Trophoblast cell (in vitro differentiated cells and primary cell): ENCODE measurements at regions not wholly inside any gene's neighbourhood (a gene's known extent, or its start where the extent isn't known, plus 50 kb on each side); places are given as distances from the start of the nearest gene placed in this dataset.
"Not testable (repeated sequence)": the region's sequence is repeated elsewhere in the genome, so short reads cannot be mapped to it uniquely, and the experiment has no call there.

ENCODE experiments used
- DNase-seq, 2 donors: peaks; one replicate each; pipeline ENCODE4 v3.0.0-alpha.2; 2016
- H2AFZ ChIP-seq: 2 replicates; pipeline ENCODE4 v1.6.1; 2013; ENCODE audit warnings: low read length, moderate library complexity, mild to moderate bottlenecking; ENCODE audit not compliant: insufficient read depth, poor library complexity
- H2AK5ac ChIP-seq: 2 replicates; pipeline ENCODE4 v1.6.1; 2013; ENCODE audit warnings: mild to moderate bottlenecking, low read length
- H2BK120ac ChIP-seq: 2 replicates; pipeline ENCODE4 v1.6.1; 2013; ENCODE audit warnings: low read length, mild to moderate bottlenecking, moderate library complexity; ENCODE audit not compliant: insufficient read depth, poor library complexity
- H2BK12ac ChIP-seq: 2 replicates; pipeline ENCODE4 v1.6.1; 2013; ENCODE audit warnings: mild to moderate bottlenecking, low read length, moderate library complexity
- H2BK5ac ChIP-seq: 2 replicates; pipeline ENCODE4 v1.6.1; 2013; ENCODE audit warnings: low read length, low read depth, moderate library complexity, mild to moderate bottlenecking; ENCODE audit not compliant: poor library complexity
- H3K14ac ChIP-seq: 2 replicates; pipeline ENCODE4 v1.6.1; 2013; ENCODE audit warnings: mild to moderate bottlenecking, low read length
- H3K18ac ChIP-seq: 2 replicates; pipeline ENCODE4 v1.6.1; 2013; ENCODE audit warnings: mild to moderate bottlenecking, low read length
- H3K23ac ChIP-seq: 2 replicates; pipeline ENCODE4 v1.6.1; 2013; ENCODE audit warnings: low read length
- H3K27ac ChIP-seq: 2 replicates; pipeline ENCODE4 v1.5.1; 2013; ENCODE audit warnings: low read depth, mild to moderate bottlenecking, inconsistent platforms, low read length, moderate library complexity
- H3K27me3 ChIP-seq: 2 replicates; pipeline ENCODE4 v1.6.1; 2013; ENCODE audit warnings: inconsistent platforms, mild to moderate bottlenecking, low read length, moderate library complexity; ENCODE audit not compliant: insufficient read depth
- H3K36me3 ChIP-seq, 2 experiments: 1 replicate in 1 of 2; 2 replicates in 1 of 2; pipeline ENCODE4 v1.6.1; 2013; ENCODE audit warnings: low read length in 2 of 2, mild to moderate bottlenecking in 2 of 2, moderate library complexity in 1 of 2; ENCODE audit not compliant: insufficient read depth in 2 of 2, control insufficient read depth in 1 of 2
- H3K4ac ChIP-seq: 2 replicates; pipeline ENCODE4 v1.6.1; 2013; ENCODE audit warnings: low read depth, mild to moderate bottlenecking, low read length, moderate library complexity
- H3K4me1 ChIP-seq, 2 experiments: 1 replicate in 1 of 2; 2 replicates in 1 of 2; pipeline ENCODE4 v1.6.1; 2013; ENCODE audit warnings: low read length in 2 of 2, mild to moderate bottlenecking in 2 of 2, moderate library complexity in 1 of 2; ENCODE audit not compliant: insufficient read depth in 2 of 2, control insufficient read depth in 1 of 2
- H3K4me2 ChIP-seq: 2 replicates; pipeline ENCODE4 v1.6.1; 2013; ENCODE audit warnings: inconsistent platforms, mild to moderate bottlenecking, low read length, moderate library complexity
- H3K4me3 ChIP-seq: 2 replicates; pipeline ENCODE4 v1.5.1; 2013; ENCODE audit warnings: mild to moderate bottlenecking, low read depth, low read length, inconsistent platforms
- H3K79me1 ChIP-seq: one replicate; pipeline ENCODE4 v1.6.1; 2013; ENCODE audit warnings: low read length
- H3K79me2 ChIP-seq: 2 replicates; pipeline ENCODE4 v1.6.1; 2013; ENCODE audit warnings: low read length, mild to moderate bottlenecking; ENCODE audit not compliant: control insufficient read depth, insufficient read depth, poor library complexity
- H3K9ac ChIP-seq: 2 replicates; pipeline ENCODE4 v1.6.1; 2013; ENCODE audit warnings: mild to moderate bottlenecking, low read length
- H3K9me3 ChIP-seq: 2 replicates; pipeline ENCODE4 v1.6.1; 2013; ENCODE audit warnings: low read depth, mild to moderate bottlenecking, control low read depth, inconsistent platforms, low read length; ENCODE audit not compliant: insufficient read depth
- H4K12ac ChIP-seq: 2 replicates; pipeline ENCODE4 v1.6.1; 2013; ENCODE audit warnings: low read depth, mild to moderate bottlenecking, low read length, moderate library complexity
- H4K8ac ChIP-seq: 2 replicates; pipeline ENCODE4 v1.6.1; 2013; ENCODE audit warnings: low read depth, mild to moderate bottlenecking, low read length, moderate library complexity
- H4K91ac ChIP-seq: one replicate; pipeline ENCODE4 v1.6.1; 2013; ENCODE audit warnings: low read depth, mild to moderate bottlenecking, low read length, moderate library complexity
- WGBS: extraction: QIAGEN DNeasy Blood & Tissue Kit; methylation state at CpG from one replicate; pipeline ENCODE4 v1.1.7; 2013; ENCODE audit warnings: missing lambda C conversion rate; ENCODE audit not compliant: insufficient read length, insufficient coverage; ENCODE audit errors: extremely low coverage; 5-methylcytosine and 5-hydroxymethylcytosine counted together

GRCh38 chr15:84533705-84534104, 67.1 kb upstream of the ZSCAN2 start:
- not testable (repeated sequence) for H3K9ac ChIP-seq, DNase-seq, H2AFZ ChIP-seq, H4K12ac ChIP-seq, H4K91ac ChIP-seq, H3K27me3 ChIP-seq, H2BK12ac ChIP-seq, H3K27ac ChIP-seq, H4K8ac ChIP-seq, H3K79me2 ChIP-seq, H3K4ac ChIP-seq, H3K4me2 ChIP-seq, H2AK5ac ChIP-seq, H3K23ac ChIP-seq, H3K9me3 ChIP-seq, H3K4me1 ChIP-seq, H3K79me1 ChIP-seq, H3K4me3 ChIP-seq, H3K18ac ChIP-seq, H3K36me3 ChIP-seq, H2BK120ac ChIP-seq, H2BK5ac ChIP-seq, H3K14ac ChIP-seq
- WGBS, result no CpG with 5 or more reads among the region's 2 CpGs

GRCh38 chr15:84534561-84535235, 66.1 kb upstream of the ZSCAN2 start:
- not testable (repeated sequence) for H3K79me1 ChIP-seq, H4K8ac ChIP-seq, H3K23ac ChIP-seq, H3K27ac ChIP-seq, H2AFZ ChIP-seq, H3K4me3 ChIP-seq, H2BK12ac ChIP-seq, H2BK120ac ChIP-seq, H3K79me2 ChIP-seq, H3K4ac ChIP-seq, H3K14ac ChIP-seq, H3K18ac ChIP-seq, H3K27me3 ChIP-seq, H3K4me2 ChIP-seq, H4K91ac ChIP-seq, H2AK5ac ChIP-seq, H4K12ac ChIP-seq, DNase-seq, H3K36me3 ChIP-seq, H3K4me1 ChIP-seq, H3K9me3 ChIP-seq, H3K9ac ChIP-seq, H2BK5ac ChIP-seq
- WGBS, result no CpG with 5 or more reads among the region's 4 CpGs

- H4K91ac ChIP-seq, H3K18ac ChIP-seq: not testable (repeated sequence)
Observed at GRCh38 chr15:84536181-84536580, 64.6 kb upstream of the ZSCAN2 start.

GRCh38 chr15:84544586-84544985, 56.2 kb upstream of the ZSCAN2 start:
- not testable (repeated sequence) for H3K9ac ChIP-seq, H3K4me1 ChIP-seq, H2BK5ac ChIP-seq, H3K4ac ChIP-seq, H3K4me3 ChIP-seq, H3K79me1 ChIP-seq, H4K12ac ChIP-seq, H3K23ac ChIP-seq, DNase-seq, H2AK5ac ChIP-seq, H3K36me3 ChIP-seq, H2BK120ac ChIP-seq, H3K79me2 ChIP-seq, H3K18ac ChIP-seq, H3K9me3 ChIP-seq, H2AFZ ChIP-seq, H3K27me3 ChIP-seq, H3K14ac ChIP-seq, H3K4me2 ChIP-seq, H2BK12ac ChIP-seq, H4K91ac ChIP-seq, H3K27ac ChIP-seq, H4K8ac ChIP-seq
- WGBS, result no CpG with 5 or more reads among the region's 6 CpGs

More at GRCh38 chr15:84536181-84536580, 64.6 kb upstream of the ZSCAN2 start:
- not testable (repeated sequence) for H3K14ac ChIP-seq, H2BK12ac ChIP-seq, H3K36me3 ChIP-seq, H2BK120ac ChIP-seq, H3K79me2 ChIP-seq, H2BK5ac ChIP-seq, H3K4me2 ChIP-seq, DNase-seq, H3K79me1 ChIP-seq, H3K27me3 ChIP-seq, H3K4ac ChIP-seq, H3K23ac ChIP-seq, H3K9me3 ChIP-seq, H3K4me1 ChIP-seq, H4K12ac ChIP-seq, H4K8ac ChIP-seq, H3K9ac ChIP-seq, H2AK5ac ChIP-seq, H3K4me3 ChIP-seq, H3K27ac ChIP-seq, H2AFZ ChIP-seq
- no CpG with 5 or more reads among the region's 3 CpGs for WGBS
